Esophagus squamous epithelium (tissue), 5 donors: ENCODE measurements at regions not wholly inside any gene's neighbourhood (a gene's known extent, or its start where the extent isn't known, plus 50 kb on each side); places are given as distances from the start of the nearest gene placed in this dataset.

Experiments used
- DNase-seq: peaks from one replicate; lab custom pipeline; 2025; lab: John Stamatoyannopoulos, UW
- H3K27ac ChIP-seq, 4 donors: fragments of 200-600 bp; sonication (generic); one replicate each; pipeline ENCODE4 v1.5.1; 2016 to 2019; ENCODE audit warnings: mild to moderate bottlenecking in 1 of 4
- H3K27me3 ChIP-seq, 4 donors: fragments of 200-600 bp; sonication (generic); 1 replicate in 3 of 4; 2 replicates in 1 of 4; pipeline versions ENCODE4 v1.5.1 to v1.6.0; 2017 to 2021; ENCODE audit warnings: antibody characterized with exemption in 1 of 4
- H3K36me3 ChIP-seq, 3 donors: fragments of 200-600 bp; sonication (generic); one replicate each; pipeline ENCODE4 v1.5.1; 2016 to 2019
- H3K4me1 ChIP-seq, 3 donors: fragments of 200-600 bp; sonication (generic); one replicate each; pipeline ENCODE4 v1.5.1; 2017 to 2019
- H3K4me3 ChIP-seq, 4 donors: fragments of 200-600 bp; sonication (generic); 1 replicate in 3 of 4; 2 replicates in 1 of 4; pipeline ENCODE4 v1.5.1; 2016 to 2019; ENCODE audit warnings: mild to moderate bottlenecking in 2 of 4, moderate library complexity in 1 of 4
- H3K9me3 ChIP-seq, 3 donors: fragments of 200-600 bp; sonication (generic); one replicate each; pipeline ENCODE4 v1.5.1; 2016 to 2019
- CTCF ChIP-seq, 6 experiments: fragments of 450-650 bp in 4 of 6; fragments of 200-600 bp in 2 of 6; sonication (generic) in 2 of 6; IDR thresholded peaks; one replicate each; pipeline ENCODE4 v1.5.1; 2016 to 2019; ENCODE audit warnings: antibody characterized with exemption in 6 of 6, mild to moderate bottlenecking in 4 of 6, moderate library complexity in 4 of 6
- POLR2A ChIP-seq, 4 donors: fragments of 450-650 bp; IDR thresholded peaks; one replicate each; pipeline ENCODE4 v1.6.1; 2017; ENCODE audit warnings: antibody characterized with exemption in 4 of 4, mild to moderate bottlenecking in 4 of 4, moderate library complexity in 3 of 4
- WGBS, 2 donors: methylation state at CpG; one replicate each; pipeline ENCODE4 v1.1.5; 2018; 5-methylcytosine and 5-hydroxymethylcytosine counted together
- intact Hi-C: fragments of 100-400 bp; cut with DNase I; formaldehyde crosslinking; loops from one replicate; pipeline ENCODE4 v1.15.0; 2022
- donor health status: DM: yes; HTN: yes; CAD: no.

GRCh38 chr16:5412731-5413130 is 315.1 kb upstream of the EEF2KMT start:
- intact Hi-C loops: no loop called here
- H3K36me3 ChIP-seq: no peaks in the 10 kb centered on the region
- no peaks in the 10 kb centered on the region for H3K27me3 ChIP-seq
- H3K4me3 ChIP-seq: no peak overlapping the region
- DNase-seq: no peak
- no peaks in the 10 kb centered on the region for H3K4me1 ChIP-seq
- 27 to 29% methylated on average over 9 to 10 of the region's 10 CpGs for WGBS, 2 donors
- H3K9me3 ChIP-seq: no peaks in the 10 kb centered on the region
- no peak overlapping the region for H3K27ac ChIP-seq
- TF ChIP-seq POLR2A (IDR thresholded peaks at IDR 0.05) (no peak), CTCF (IDR thresholded peaks at IDR 0.05) (no peak)

- H3K4me3 ChIP-seq: no peak overlapping the region
- H3K27me3 ChIP-seq: no peaks in the 10 kb centered on the region
- no peaks in the 10 kb centered on the region for H3K36me3 ChIP-seq
- H3K4me1 ChIP-seq: no peaks in the 10 kb centered on the region
- intact Hi-C loops: no loop called here
- TF ChIP-seq CTCF (IDR thresholded peaks at IDR 0.05): no peak
- no peak for TF ChIP-seq POLR2A (IDR thresholded peaks at IDR 0.05)
- WGBS, 2 donors: 55 to 65% methylated on average over 6 of the region's 6 CpGs
- no peak overlapping the region for H3K27ac ChIP-seq
- H3K9me3 ChIP-seq: no peaks in the 10 kb centered on the region
- no peak for DNase-seq
These were observed 300.6 kb upstream of the EEF2KMT start for GRCh38 chr16:5398203-5398602.

GRCh38 chr16:5396880-5397279 is 299.3 kb upstream of the EEF2KMT start:
- 25 to 40% methylated on average over 1 of the region's 1 CpG for WGBS, 2 donors
- no peak overlapping the region for H3K27ac ChIP-seq
- no peak for TF ChIP-seq CTCF (IDR thresholded peaks at IDR 0.05)
- TF ChIP-seq POLR2A (IDR thresholded peaks at IDR 0.05): no peak

GRCh38 chr16:5393070-5393469 is 295.5 kb upstream of the EEF2KMT start:
- Histone ChIP-seq H3K4me1 (no peaks in the 10 kb centered on the region), H3K27me3 (no peaks in the 10 kb centered on the region), H3K4me3 (no peak overlapping the region), H3K36me3 (no peaks in the 10 kb centered on the region), H3K27ac (no peak overlapping the region), H3K9me3 (no peaks in the 10 kb centered on the region)
- TF ChIP-seq POLR2A (IDR thresholded peaks at IDR 0.05) (no peak), CTCF (IDR thresholded peaks at IDR 0.05) (no peak)
- DNase-seq: no peak
- intact Hi-C loops: no loop called here
- WGBS, 2 donors: 28 to 47% methylated on average over 4 of the region's 5 CpGs

More at GRCh38 chr16:5396880-5397279, 299.3 kb upstream of the EEF2KMT start:
- Histone ChIP-seq H3K4me1 (no peaks in the 10 kb centered on the region), H3K36me3 (no peaks in the 10 kb centered on the region), H3K4me3 (no peak overlapping the region), H3K9me3 (no peaks in the 10 kb centered on the region), H3K27me3 (no peaks in the 10 kb centered on the region)
- intact Hi-C loops: no loop called here
- DNase-seq: no peak

GRCh38 chr16:5386989-5387388 is 289.4 kb upstream of the EEF2KMT start:
- no peak for TF ChIP-seq POLR2A (IDR thresholded peaks at IDR 0.05)
- no peak for TF ChIP-seq CTCF (IDR thresholded peaks at IDR 0.05)
- Histone ChIP-seq H3K9me3 (no peaks in the 10 kb centered on the region), H3K27ac (no peak overlapping the region), H3K4me1 (no peaks in the 10 kb centered on the region), H3K36me3 (no peaks in the 10 kb centered on the region), H3K27me3 (no peaks in the 10 kb centered on the region), H3K4me3 (no peak overlapping the region)
- intact Hi-C loops: no loop called here
- DNase-seq: no peak
- WGBS, 2 donors: 84 to 91% methylated on average over 2 of the region's 2 CpGs
